Stimulated activated CD8-positive, alpha-beta memory T cell treated with anti-CD3 and anti-CD28 coated beads, Interleukin-15, amount 100 ng/mL, for 4 hours (primary cell): ENCODE measurements at regions not wholly inside any gene's neighbourhood (a gene's known extent, or its start where the extent isn't known, plus 50 kb on each side); places are given as distances from the start of the nearest gene placed in this dataset.

Source experiments
- DNase-seq, 2 donors: peaks; one replicate each; pipeline ENCODE4 v3.0.0-alpha.2; 2020; ENCODE audit warnings: low read depth in 2 of 2

GRCh38 chr11:103530257-103530656 lies 421.0 kb downstream of the DYNC2H1 start:
- no peak for DNase-seq

- DNase-seq = no peak
Measured at GRCh38 chr11:103532133-103532788, 423.0 kb downstream of the DYNC2H1 start.

DNA sequence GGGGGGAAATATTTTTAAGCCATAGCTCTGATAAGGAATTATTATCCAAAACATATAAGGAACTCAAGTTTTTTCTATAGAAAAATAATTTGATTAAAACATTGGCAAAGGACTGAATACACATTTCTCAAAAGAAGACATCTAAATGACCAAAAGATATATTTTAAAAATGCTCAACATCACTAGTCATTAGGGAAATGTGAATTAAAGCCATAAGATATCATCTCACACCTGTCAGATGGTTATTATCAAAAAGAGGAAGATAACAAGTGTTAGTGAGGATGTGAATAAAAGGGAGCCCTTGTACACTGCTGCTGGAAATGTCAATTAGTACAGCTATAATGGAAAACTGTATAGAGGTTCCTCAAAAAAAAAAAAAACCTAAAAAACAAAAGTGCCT lies 425.0 kb downstream of the DYNC2H1 start:
- DNase-seq = no peak

- no peak for DNase-seq
Measured at GRCh38 chr11:103534959-103535358, 425.7 kb downstream of the DYNC2H1 start.

GRCh38 chr11:103536335-103536722 lies 427.1 kb downstream of the DYNC2H1 start:
- DNase-seq = no peak

- no peak for DNase-seq
Measured at GRCh38 chr11:103537904-103538502, 428.8 kb downstream of the DYNC2H1 start.

GRCh38 chr11:103539166-103539565 lies 429.9 kb downstream of the DYNC2H1 start:
- DNase-seq = no peak

DNA sequence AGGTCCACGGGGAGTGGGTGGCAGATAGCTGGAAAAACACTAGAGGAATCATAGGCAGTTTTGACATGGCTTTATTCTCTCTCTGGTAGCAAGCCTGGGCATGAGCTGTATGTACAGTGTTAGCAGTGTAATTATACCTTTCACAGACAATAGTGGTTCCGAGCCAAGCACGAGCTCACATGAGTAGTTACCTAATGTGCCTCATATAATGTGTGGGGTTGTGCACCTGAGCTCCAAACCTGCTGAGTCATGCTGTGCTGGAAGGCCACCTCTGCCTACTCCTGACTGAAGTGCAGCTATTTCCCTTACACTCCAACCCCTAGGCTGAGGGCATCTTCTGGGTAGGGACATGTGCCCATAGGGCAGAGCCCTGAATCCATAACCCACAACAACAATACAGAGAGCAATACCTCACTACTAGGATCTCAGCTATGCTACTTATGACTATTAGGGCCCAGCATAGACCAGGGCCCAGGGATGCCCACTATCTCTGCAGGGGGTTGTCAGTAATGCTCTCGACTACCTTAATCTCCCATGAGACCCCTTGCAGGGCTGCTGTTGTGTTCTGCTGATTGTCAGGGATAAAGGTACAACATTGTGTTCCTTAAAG lies 432.1 kb downstream of the DYNC2H1 start:
- DNase-seq = no peak

DNA sequence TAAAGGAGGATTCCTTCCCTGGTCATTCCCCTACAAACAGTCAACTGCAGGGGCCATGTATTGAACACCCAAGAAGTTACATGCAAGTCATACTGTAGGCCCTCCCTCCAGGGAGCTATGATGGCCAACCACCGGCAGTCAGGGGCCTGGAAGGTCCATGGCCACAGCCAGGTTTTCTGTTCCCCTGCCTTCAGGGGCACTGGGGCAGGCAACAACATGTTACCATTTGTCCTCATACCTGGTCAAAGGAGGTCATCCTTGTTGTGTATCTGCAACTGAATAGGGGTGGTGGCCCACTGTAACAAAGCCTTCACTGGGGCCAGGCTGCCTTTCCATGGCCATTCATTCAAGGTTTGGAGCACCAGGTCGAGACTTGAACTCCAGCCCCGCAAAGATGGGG lies 433.6 kb downstream of the DYNC2H1 start:
- no peak for DNase-seq

DNA sequence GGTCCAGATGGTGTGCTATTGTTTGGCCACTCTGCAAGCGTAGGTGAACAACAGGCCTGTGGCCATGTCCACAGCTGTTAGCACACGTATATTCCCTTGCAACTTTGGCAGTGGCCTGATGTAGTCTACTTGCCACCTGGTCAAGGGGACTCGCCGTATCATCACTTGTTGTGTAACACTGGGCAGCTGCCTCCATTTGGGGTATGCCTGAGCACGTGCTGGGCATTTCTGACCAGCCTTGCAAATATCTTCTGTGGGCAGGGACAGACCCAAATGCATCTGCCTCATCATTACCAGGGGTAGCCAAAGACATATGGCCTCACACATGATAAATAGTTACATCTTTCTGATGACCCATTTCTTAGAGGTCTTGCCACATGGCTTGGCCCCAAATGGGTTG lies 434.2 kb downstream of the DYNC2H1 start:
- DNase-seq = no peak

DNA sequence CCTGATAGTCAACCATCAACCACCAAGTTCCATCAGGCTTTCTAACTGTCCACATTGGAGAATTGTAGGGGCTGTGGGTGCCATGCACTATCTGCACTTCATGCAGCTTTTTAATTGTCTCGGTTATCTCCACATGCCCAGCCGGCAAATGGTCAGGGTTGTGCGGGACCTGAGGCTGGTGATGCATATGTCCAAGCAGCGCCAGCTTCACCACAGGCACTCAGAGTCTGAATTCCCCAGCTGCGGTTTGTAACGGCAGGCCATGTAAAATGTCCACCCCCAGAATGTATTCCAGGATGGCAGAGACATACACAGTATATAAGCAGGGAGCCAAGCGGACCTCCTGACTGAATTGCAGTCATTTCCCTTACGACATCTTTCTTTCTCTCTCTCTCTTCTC lies 435.6 kb downstream of the DYNC2H1 start:
- no peak for DNase-seq

DNA sequence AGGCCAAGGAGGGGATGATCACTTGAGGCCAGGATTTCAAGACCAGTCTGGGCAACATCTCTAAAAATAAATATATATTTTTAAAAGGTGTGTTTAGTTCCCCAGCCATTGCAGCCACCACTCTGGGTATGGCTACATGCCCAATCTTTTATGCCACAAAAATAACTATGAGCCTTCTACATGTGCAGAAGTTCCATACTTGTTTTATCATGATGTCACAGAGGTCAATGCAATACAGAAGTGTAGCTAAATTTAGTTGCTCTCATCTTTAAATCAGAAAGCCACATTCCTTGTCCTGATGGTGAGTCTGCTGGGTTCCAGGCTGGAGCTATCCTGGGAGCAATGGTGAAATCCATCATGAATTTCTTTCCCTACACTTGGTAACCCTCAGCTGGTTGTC lies 436.3 kb downstream of the DYNC2H1 start:
- DNase-seq = no peak

- no peak for DNase-seq
Measured at GRCh38 chr11:103546236-103546635, 437.0 kb downstream of the DYNC2H1 start.

GRCh38 chr11:103547024-103547423 lies 437.8 kb downstream of the DYNC2H1 start:
- no peak for DNase-seq

DNA sequence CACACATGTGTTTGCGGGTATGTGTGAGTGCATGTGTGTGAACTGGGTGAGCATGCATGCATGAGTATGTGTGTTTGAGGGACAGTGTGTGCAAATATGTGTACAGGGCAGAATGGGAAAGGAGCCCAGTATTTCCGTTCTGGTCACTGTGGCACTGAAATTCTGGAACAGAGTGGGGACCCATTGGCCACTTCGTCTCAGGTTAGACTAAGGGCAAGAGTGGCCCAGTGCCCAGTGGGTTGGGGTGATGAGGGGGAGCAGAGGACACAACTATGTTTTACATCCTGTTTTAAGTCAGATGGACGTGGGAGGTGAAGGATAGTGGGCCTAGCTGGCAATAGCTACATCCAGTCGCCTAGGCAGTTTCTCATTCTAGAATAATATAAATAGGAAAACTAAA lies 438.5 kb downstream of the DYNC2H1 start:
- no peak for DNase-seq

DNA sequence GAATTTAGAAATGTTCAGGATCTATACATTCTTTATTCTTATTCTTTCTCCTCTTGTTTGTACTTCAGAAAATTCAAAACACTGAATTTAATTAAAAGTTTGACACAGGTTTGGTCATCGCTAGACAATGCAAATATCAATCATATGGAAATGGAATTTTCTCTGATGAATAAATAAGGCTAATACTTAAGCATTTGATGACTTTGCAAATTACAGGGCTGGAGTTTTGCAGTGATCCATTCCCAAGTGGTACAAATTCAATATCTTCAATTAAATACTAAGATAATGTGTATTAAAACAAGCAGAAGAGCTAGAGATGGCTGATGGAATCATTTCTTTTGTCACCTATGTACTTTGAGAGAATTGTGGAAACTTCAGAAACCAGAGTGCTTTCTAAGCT lies 439.6 kb downstream of the DYNC2H1 start:
- DNase-seq = no peak

- DNase-seq = no peak
Measured at GRCh38 chr11:103550811-103551210, 441.6 kb downstream of the DYNC2H1 start.

DNA sequence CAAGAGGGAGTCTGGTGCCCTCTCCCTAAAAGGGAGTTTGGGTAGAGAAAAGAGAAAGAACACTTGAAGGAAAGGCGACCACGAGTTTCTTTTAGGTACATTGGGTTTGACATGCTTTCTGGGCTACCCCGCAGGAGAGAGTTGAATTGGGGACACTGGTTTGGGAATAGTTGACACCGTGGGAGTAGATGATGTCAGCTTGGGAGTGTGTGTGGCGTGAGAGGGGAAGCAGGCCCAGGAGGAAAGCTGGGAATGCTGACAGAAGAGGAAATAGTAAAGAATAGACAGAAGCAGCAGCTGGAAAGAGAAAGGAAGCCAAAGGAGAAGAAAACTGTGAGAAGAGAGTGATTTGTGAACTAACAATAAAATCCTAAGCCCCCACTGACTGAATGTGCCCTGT lies 442.9 kb downstream of the DYNC2H1 start:
- DNase-seq = no peak

- no peak for DNase-seq
Measured at GRCh38 chr11:103556171-103556570, 446.9 kb downstream of the DYNC2H1 start.

DNA sequence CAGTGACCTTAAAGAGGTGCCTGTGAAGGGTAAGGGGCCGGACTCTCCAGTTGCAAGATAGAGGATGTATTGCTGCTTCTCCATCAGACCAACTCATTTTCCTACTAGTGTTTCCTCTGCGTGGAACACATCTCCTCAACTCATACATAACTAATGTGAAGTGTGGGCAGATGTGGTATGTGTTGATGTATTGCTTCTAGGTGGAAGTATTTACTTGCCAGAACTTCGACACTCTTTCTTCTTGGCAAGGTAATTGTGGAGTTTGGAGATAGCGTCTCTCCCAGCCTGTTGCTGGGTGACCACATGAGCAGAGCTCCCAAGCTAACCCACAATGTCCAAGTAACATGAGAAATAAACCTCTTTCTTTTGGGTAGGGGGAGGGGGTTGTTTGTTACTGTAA lies 456.9 kb downstream of the DYNC2H1 start:
- no peak for DNase-seq

DNA sequence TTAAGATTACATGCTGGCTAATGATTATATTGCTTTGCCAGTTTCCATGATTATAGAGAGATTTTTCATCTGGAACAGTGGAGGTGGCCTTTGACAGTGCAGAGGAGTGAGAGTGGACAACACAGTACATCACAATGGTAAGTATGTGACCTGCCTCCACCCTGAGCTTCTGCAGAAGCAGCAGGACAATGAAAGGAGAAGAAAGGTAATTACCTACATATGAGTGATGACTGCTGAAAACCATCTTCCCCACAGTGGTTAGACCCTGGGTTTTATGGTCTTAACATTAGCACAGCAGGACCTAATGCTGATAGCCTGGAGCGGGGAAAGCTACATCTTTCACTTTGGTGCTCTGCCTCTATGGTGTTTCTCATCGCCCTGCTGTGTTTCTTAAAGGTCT lies 454.7 kb upstream of the DDI1 start:
- DNase-seq = no peak

- DNase-seq = no peak
Measured at GRCh38 chr11:103582351-103582909, 454.0 kb upstream of the DDI1 start.

- DNase-seq = no peak
Measured at GRCh38 chr11:103584021-103584420, 452.4 kb upstream of the DDI1 start.
